A549 (cell line): ENCODE measurements at regions not wholly inside any gene's neighbourhood (a gene's known extent, or its start where the extent isn't known, plus 50 kb on each side); places are given as distances from the start of the nearest gene placed in this dataset.

ENCODE experiments used
- ATAC-seq, 2 experiments: fragments of 200-7000 bp in 1 of 2; fragments of >200 bp in 1 of 2; cut with Nextera tagmentation in 1 of 2; cut with Tn5 transposase in 1 of 2; 3 replicates each; pipeline versions ENCODE4 v1.8.0 to v1.9.1; 2018 to 2020; ENCODE audit warnings: mild to moderate bottlenecking in 1 of 2, moderate library complexity in 1 of 2
- CTCF ChIA-PET: fragments of 300-600 bp; sonication (Branson Sonifier 250); formaldehyde crosslinking; extraction: SDS; loops from one replicate; lab custom pipeline; 2021; ENCODE audit warnings: antibody characterized with exemption, inconsistent platforms; lab: Yijun Ruan, JAX
- POLR2A ChIA-PET: fragments of 350-600 bp; formaldehyde crosslinking; extraction: SDS; loops from one replicate; lab custom pipeline; 2021; ENCODE audit warnings: antibody characterized with exemption, inconsistent platforms; lab: Yijun Ruan, JAX
- DNase-seq, 2 experiments: peaks; one replicate each; pipeline versions ENCODE4 v3.0.0 to v3.0.0-alpha.2; 2011 to 2016; ENCODE audit warnings: low read depth in 1 of 2, low spot score in 1 of 2
- FAIRE-seq: peaks from 2 replicates; lab custom pipeline; 2011; peaks lifted over from hg19 to GRCh38; lab: Jason Lieb, UNC
- H3K27ac ChIP-seq, 2 experiments: fragments of >200 bp; sonication (Bioruptor Twin); formaldehyde crosslinking; 3 replicates each; pipeline ENCODE4 v1.5.1; 2016 to 2017
- H3K4me1 ChIP-seq: fragments of >200 bp; sonication (Bioruptor Twin); formaldehyde crosslinking; 3 replicates; pipeline ENCODE4 v1.6.1; 2016
- H3K4me2 ChIP-seq: fragments of >200 bp; sonication (Bioruptor Twin); formaldehyde crosslinking; 3 replicates; pipeline ENCODE4 v1.6.1; 2016
- H3K4me3 ChIP-seq: fragments of >200 bp; sonication (Bioruptor Twin); formaldehyde crosslinking; 3 replicates; pipeline ENCODE4 v1.5.1; 2016
- H3K9me3 ChIP-seq: fragments of >200 bp; sonication (Bioruptor Twin); formaldehyde crosslinking; 3 replicates; pipeline ENCODE4 v1.6.1; 2016
- BHLHE40 ChIP-seq: IDR thresholded peaks from 2 replicates; pipeline ENCODE4 v1.6.1; 2012; ENCODE audit warnings: low read depth, low read length, inconsistent platforms
- CBX2 ChIP-seq: fragments of 200-600 bp; sonication (generic); IDR thresholded peaks from 2 replicates; pipeline ENCODE4 v1.6.1; 2016; ENCODE audit warnings: low read depth, mild to moderate bottlenecking, borderline replicate concordance
- CHD4 ChIP-seq: fragments of 200-600 bp; sonication (generic); IDR thresholded peaks from 2 replicates; pipeline ENCODE4 v1.6.1; 2016; ENCODE audit warnings: antibody characterized with exemption, mild to moderate bottlenecking, borderline replicate concordance
- EHF ChIP-seq: fragments of 250-450 bp; sonication (Bioruptor Pico); IDR thresholded peaks from 2 replicates; pipeline ENCODE4 v1.5.0; 2020; ENCODE audit warnings: mild to moderate bottlenecking
- ESRRA ChIP-seq: fragments of 150-350 bp; IDR thresholded peaks from 2 replicates; pipeline ENCODE4 v1.6.1; 2014; ENCODE audit warnings: mild to moderate bottlenecking, low read length, borderline replicate concordance
- FOXS1 ChIP-seq: fragments of 250-450 bp; sonication (Bioruptor Pico); IDR thresholded peaks from 2 replicates; pipeline ENCODE4 v1.5.0; 2020; ENCODE audit warnings: mild to moderate bottlenecking, moderate library complexity
- HDAC2 ChIP-seq: fragments of 200-600 bp; sonication (generic); IDR thresholded peaks from 2 replicates; pipeline ENCODE4 v1.6.1; 2016
- HES2 ChIP-seq: fragments of >200 bp; sonication (Bioruptor Twin); formaldehyde crosslinking; IDR thresholded peaks from 2 replicates; pipeline ENCODE4 v1.6.1; 2016
- HMGXB4 ChIP-seq: fragments of 250-450 bp; sonication (Bioruptor Pico); IDR thresholded peaks from 2 replicates; pipeline ENCODE4 v1.5.0; 2021; ENCODE audit warnings: mild to moderate bottlenecking, moderate library complexity, borderline replicate concordance
- HOXA7 ChIP-seq: fragments of 250-450 bp; sonication (Bioruptor Pico); IDR thresholded peaks from 2 replicates; pipeline ENCODE4 v1.5.0; 2020; ENCODE audit warnings: mild to moderate bottlenecking, moderate library complexity
- HOXB5 ChIP-seq: fragments of 250-450 bp; sonication (Bioruptor Pico); IDR thresholded peaks from 2 replicates; pipeline ENCODE4 v1.5.0; 2020; ENCODE audit warnings: mild to moderate bottlenecking, moderate library complexity
- MAFK ChIP-seq: fragments of 450-650 bp; IDR thresholded peaks from 2 replicates; pipeline ENCODE4 v1.6.1; 2014; ENCODE audit not compliant: partially characterized antibody
- NR3C1 ChIP-seq: fragments of >200 bp; sonication (Bioruptor Twin); formaldehyde crosslinking; IDR thresholded peaks from 3 replicates; pipeline ENCODE4 v1.6.1; 2017
- PBX3 ChIP-seq: IDR thresholded peaks from 2 replicates; pipeline ENCODE4 v1.6.1; 2012
- POLR2A ChIP-seq: IDR thresholded peaks from 2 replicates; pipeline ENCODE4 v1.6.1; 2012; ENCODE audit warnings: mild to moderate bottlenecking, low read length
- POLR2AphosphoS2 ChIP-seq: conservative IDR thresholded peaks from 2 replicates; pipeline ENCODE4 v1.6.1; 2012; ENCODE audit warnings: low read length, improper control_type of control experiment, inconsistent platforms
- RAD21 ChIP-seq, 2 experiments: fragments of >200 bp in 1 of 2; sonication (Bioruptor Twin) in 1 of 2; formaldehyde crosslinking in 1 of 2; IDR thresholded peaks in 1 of 2; conservative IDR thresholded peaks in 1 of 2; 2 replicates in 1 of 2; 3 replicates in 1 of 2; pipeline ENCODE4 v1.6.1; 2012 to 2018; ENCODE audit warnings: inconsistent platforms in 1 of 2
- REST ChIP-seq: fragments of 200-600 bp; sonication (generic); IDR thresholded peaks from 2 replicates; pipeline ENCODE4 v1.6.1; 2016; ENCODE audit warnings: antibody characterized with exemption, mild to moderate bottlenecking, moderate library complexity
- RNF2 ChIP-seq: fragments of 200-600 bp; sonication (generic); IDR thresholded peaks from 2 replicates; pipeline ENCODE4 v1.6.1; 2016; ENCODE audit warnings: low read depth, mild to moderate bottlenecking, antibody characterized with exemption, moderate library complexity, borderline replicate concordance
- SMC3 ChIP-seq: fragments of >200 bp; sonication (Bioruptor Twin); formaldehyde crosslinking; IDR thresholded peaks from 3 replicates; pipeline ENCODE4 v1.6.1; 2018; ENCODE audit warnings: inconsistent platforms
- SREBF2 ChIP-seq: fragments of 450-650 bp; IDR thresholded peaks from 2 replicates; pipeline ENCODE4 v1.6.1; 2014; ENCODE audit warnings: mild to moderate bottlenecking, moderate library complexity
- TFCP2L1 ChIP-seq: fragments of 250-450 bp; sonication (Bioruptor Pico); IDR thresholded peaks from 2 replicates; pipeline ENCODE4 v1.5.0; 2021; ENCODE audit warnings: mild to moderate bottlenecking
- ZSCAN20 ChIP-seq: fragments of 250-450 bp; sonication (Bioruptor Pico); IDR thresholded peaks from 2 replicates; pipeline ENCODE4 v1.8.0; 2022; ENCODE audit warnings: mild to moderate bottlenecking, moderate library complexity
- WGBS: methylation state at CpG from one replicate; pipeline ENCODE4 v1.1.6; 2017; ENCODE audit errors: missing lambda C conversion rate; 5-methylcytosine and 5-hydroxymethylcytosine counted together
- TF ChIP-seq, protein P1 (sequence below): fragments of 450-650 bp; IDR thresholded peaks from 2 replicates; pipeline ENCODE4 v1.6.1; 2014; ENCODE audit warnings: antibody characterized with exemption
- TF ChIP-seq, protein P2 (sequence below): fragments of >200 bp; sonication (Bioruptor Twin); formaldehyde crosslinking; IDR thresholded peaks from 3 replicates; pipeline ENCODE4 v1.5.1; 2016

GRCh38 chr10:33388785-33389184, 54.3 kb upstream of the NRP1 start:
- Histone ChIP-seq H3K4me2 (no peak overlapping the region), H3K4me1 (peaks cover 11% of the 10 kb centered on the region)
- POLR2A ChIA-PET = no interaction called here
- no peak for DNase-seq
- no peak for TF ChIP-seq NR3C1
- TF ChIP-seq HDAC2 = no peak
- TF ChIP-seq RNF2 = no peak
- no peak for TF ChIP-seq HOXA7 (CRISPR knock-in tag)
- TF ChIP-seq ESRRA = no peak
- no peak for TF ChIP-seq MAFK
- TF ChIP-seq, protein P1, sequence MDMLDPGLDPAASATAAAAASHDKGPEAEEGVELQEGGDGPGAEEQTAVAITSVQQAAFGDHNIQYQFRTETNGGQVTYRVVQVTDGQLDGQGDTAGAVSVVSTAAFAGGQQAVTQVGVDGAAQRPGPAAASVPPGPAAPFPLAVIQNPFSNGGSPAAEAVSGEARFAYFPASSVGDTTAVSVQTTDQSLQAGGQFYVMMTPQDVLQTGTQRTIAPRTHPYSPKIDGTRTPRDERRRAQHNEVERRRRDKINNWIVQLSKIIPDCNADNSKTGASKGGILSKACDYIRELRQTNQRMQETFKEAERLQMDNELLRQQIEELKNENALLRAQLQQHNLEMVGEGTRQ = no peak
- no peak for TF ChIP-seq HMGXB4 (CRISPR knock-in tag)
- TF ChIP-seq REST = no peak
- TF ChIP-seq, all 56 proteins: peak for 0
- 93% methylated on average over 4 of the region's 4 CpGs for WGBS
- no peak overlapping the region for H3K4me3 ChIP-seq
- FAIRE-seq (no peak), ATAC-seq (no peak)
- CTCF ChIA-PET = no interaction called here
- H3K27ac ChIP-seq = no peak overlapping the region
- no peaks in the 10 kb centered on the region for H3K9me3 ChIP-seq

GRCh38 chr10:33388382-33388781, 53.9 kb upstream of the NRP1 start:
- Histone ChIP-seq H3K9me3 (no peaks in the 10 kb centered on the region), H3K27ac (no peak overlapping the region), H3K4me2 (no peak overlapping the region), H3K4me3 (no peak overlapping the region), H3K4me1 (peaks cover 11% of the 10 kb centered on the region)
- TF ChIP-seq POLR2A = no peak
- no peak for TF ChIP-seq PBX3
- no peak for TF ChIP-seq RNF2
- TF ChIP-seq POLR2AphosphoS2 = no peak
- no peak for TF ChIP-seq CBX2
- TF ChIP-seq HES2 = no peak
- no peak for TF ChIP-seq FOXS1 (CRISPR knock-in tag)
- TF ChIP-seq CHD4 = no peak
- TF ChIP-seq ZSCAN20 (CRISPR knock-in tag) = no peak
- TF ChIP-seq TFCP2L1 (CRISPR knock-in tag) = no peak
- TF ChIP-seq EHF (CRISPR knock-in tag) = no peak
- no peak for TF ChIP-seq RAD21 (conservative IDR thresholded peaks at IDR 0.05 in 1 of 2, IDR thresholded peaks at IDR 0.05 in 1 of 2)
- no peak for TF ChIP-seq HOXA7 (CRISPR knock-in tag)
- TF ChIP-seq HOXB5 = no peak
- TF ChIP-seq, protein P2, sequence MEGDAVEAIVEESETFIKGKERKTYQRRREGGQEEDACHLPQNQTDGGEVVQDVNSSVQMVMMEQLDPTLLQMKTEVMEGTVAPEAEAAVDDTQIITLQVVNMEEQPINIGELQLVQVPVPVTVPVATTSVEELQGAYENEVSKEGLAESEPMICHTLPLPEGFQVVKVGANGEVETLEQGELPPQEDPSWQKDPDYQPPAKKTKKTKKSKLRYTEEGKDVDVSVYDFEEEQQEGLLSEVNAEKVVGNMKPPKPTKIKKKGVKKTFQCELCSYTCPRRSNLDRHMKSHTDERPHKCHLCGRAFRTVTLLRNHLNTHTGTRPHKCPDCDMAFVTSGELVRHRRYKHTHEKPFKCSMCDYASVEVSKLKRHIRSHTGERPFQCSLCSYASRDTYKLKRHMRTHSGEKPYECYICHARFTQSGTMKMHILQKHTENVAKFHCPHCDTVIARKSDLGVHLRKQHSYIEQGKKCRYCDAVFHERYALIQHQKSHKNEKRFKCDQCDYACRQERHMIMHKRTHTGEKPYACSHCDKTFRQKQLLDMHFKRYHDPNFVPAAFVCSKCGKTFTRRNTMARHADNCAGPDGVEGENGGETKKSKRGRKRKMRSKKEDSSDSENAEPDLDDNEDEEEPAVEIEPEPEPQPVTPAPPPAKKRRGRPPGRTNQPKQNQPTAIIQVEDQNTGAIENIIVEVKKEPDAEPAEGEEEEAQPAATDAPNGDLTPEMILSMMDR = no peak
- no peak for TF ChIP-seq SREBF2
- TF ChIP-seq SMC3 = no peak
- TF ChIP-seq BHLHE40 = no peak
- DNase-seq (no peak), FAIRE-seq (no peak), ATAC-seq (no peak)
- 95% methylated on average over 1 of the region's 1 CpG for WGBS
- POLR2A ChIA-PET = no interaction called here
- CTCF ChIA-PET = no interaction called here
